Loucy (cell line): ENCODE measurements at regions not wholly inside any gene's neighbourhood (a gene's known extent, or its start where the extent isn't known, plus 50 kb on each side); places are given as distances from the start of the nearest gene placed in this dataset.

Source experiments
- CTCF ChIP-seq: fragments of 200-600 bp; sonication (generic); conservative IDR thresholded peaks from 2 replicates; pipeline ENCODE4 v1.5.1; 2014; ENCODE audit warnings: mild to moderate bottlenecking, antibody characterized with exemption, low read length
- EZH2phosphoT487 ChIP-seq: fragments of 200-600 bp; IDR thresholded peaks from 2 replicates; pipeline ENCODE4 v1.6.1; 2018; ENCODE audit warnings: antibody characterized with exemption, mild to moderate bottlenecking, moderate library complexity, borderline replicate concordance

GRCh38 chr1:90574692-90575370 is 142.3 kb downstream of the BARHL2 start:
- TF ChIP-seq CTCF (no peak), EZH2phosphoT487 (no peak)
